Stimulated activated CD4-positive, alpha-beta T cell treated with anti-CD3 and anti-CD28 coated beads, Interleukin-4, amount 100 ng/mL, for 1 hour (primary cell): ENCODE measurements at regions not wholly inside any gene's neighbourhood (a gene's known extent, or its start where the extent isn't known, plus 50 kb on each side); places are given as distances from the start of the nearest gene placed in this dataset.
"Not testable (repeated sequence)": the region's sequence is repeated elsewhere in the genome, so short reads cannot be mapped to it uniquely, and the experiment has no call there.

Experiments
- DNase-seq: peaks from one replicate; pipeline ENCODE4 v3.0.0-alpha.2; 2020

- no peak for DNase-seq
Measured at GRCh38 chrX:55142206-55142918, 53.5 kb downstream of the PAGE2 start.

- DNase-seq, result no peak
Measured at GRCh38 chrX:55142919-55143310, 54.1 kb downstream of the PAGE2 start.

DNA sequence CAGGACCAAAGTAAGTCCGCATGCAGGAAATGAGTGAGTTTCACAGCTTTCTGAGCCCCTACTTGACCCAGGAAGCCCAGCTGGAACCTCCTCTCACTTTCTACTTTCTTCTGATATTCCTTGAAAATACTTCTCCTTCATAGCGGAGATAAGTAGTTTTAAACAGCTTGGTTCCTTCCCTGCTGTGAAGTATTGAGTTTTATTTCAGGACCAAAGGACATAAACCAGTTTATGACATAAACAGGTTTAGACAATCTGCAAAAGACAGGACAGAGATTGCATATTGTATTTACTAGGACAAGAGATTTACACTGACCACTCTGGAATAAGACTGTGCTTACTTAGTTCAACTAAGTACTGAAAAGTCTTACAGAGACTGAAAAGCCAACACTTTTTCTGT, 54.8 kb downstream of the PAGE2 start:
- no peak for DNase-seq

- no peak for DNase-seq
Measured at GRCh38 chrX:55144697-55145096, 55.9 kb downstream of the PAGE2 start.

DNA sequence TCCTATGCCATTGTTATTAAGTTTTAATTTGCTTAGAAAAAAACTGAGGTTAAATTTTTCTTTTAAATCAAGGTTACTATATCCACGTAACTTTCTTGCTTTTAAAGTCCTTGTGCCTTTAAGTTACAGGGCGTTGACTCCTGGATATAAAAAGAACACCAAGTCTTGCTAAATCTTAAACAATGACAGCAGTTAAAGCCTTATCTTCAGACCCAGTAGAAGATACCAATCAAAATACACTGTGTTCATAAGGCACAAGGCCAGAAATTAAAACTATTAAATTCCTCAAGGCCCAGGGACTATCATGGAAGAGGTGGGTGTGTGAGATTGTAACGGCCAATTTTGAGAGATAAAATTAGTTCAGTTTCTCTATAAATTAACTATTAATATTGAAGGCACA, 60.4 kb downstream of the PAGE2 start:
- DNase-seq, result no peak

- no peak for DNase-seq
Measured at GRCh38 chrX:55151199-55151598, 62.4 kb downstream of the PAGE2 start.

DNA sequence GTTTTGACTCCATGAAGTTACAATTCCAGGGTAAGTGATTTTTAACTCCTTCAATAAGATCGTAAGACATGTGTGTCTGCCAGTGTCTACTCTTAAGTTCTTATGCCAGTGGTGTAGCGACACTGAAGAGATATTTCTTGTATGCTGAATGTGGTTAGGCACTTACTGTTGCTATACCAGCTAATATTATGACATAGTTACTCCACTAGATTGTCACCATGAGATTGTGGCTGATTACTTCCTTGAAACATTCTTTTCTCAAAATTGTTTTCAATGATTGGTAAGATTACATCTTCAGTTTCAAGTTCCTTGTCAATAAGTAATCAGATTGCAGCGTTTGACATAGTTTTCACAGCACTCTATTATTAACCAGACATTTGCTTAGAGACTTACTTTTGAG, 60.6 kb upstream of the PAGE5 start:
- no peak for DNase-seq

- DNase-seq, result peak; percentile 84
Measured at GRCh38 chrX:55160685-55161552, 59.2 kb upstream of the PAGE5 start.

DNA sequence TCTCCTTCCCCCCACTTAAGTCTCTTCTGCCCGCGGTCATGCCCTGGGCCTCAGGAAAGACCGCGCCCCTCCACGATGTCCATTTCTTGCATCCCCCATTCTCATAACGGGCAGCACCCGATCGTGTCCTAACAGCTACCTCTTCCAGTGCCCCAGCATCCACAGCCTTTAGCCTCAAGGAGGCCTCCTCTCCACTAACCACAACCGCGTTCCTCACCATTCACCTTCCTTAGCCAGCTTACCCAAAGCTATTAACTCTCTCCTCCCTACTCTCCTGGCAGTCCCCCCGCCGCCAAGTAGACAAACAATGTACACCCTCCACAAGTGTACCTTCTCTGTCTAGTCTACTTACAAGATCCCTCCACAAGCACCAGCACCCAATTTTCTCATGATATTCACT, 58.6 kb upstream of the PAGE5 start:
- no peak for DNase-seq

DNA sequence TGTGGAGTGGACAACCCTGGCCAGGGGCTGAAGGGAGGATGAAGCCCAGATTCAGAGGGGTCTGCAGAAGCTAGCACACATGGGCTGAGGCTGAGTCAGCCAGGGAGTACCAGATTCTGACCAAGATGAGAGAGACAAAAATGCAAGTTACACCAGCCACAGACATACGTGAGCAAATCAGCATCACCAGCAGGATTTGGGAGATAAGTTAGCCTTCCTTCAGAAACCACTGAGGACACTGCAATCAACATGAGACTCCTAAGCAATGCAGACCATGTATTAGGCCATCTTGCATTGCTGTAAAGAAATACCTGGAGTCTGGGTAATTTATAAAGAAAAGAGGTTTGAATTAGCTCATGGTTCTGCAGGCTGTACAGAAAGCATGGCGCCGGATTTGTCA, 57.0 kb upstream of the PAGE5 start:
- no peak for DNase-seq

DNA sequence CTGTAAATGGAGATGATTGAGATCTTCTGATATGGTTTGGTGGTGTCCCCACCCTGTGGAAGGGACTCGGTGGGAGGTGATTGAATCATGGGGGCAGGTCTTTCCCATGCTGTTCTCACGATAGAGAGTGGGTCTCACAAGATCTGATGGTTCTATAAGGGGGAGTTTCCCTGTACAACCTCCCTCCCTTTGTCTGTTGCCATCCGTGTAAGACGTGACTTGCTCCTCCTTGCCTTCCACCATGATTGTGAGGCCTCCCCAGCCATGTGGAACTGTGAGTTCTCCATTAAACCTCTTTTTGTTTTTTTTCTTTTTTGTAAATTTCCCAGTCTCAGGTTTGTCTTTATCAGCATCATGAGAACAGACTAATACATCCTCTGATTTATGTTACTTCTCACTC, 55.1 kb upstream of the PAGE5 start:
- not testable (repeated sequence) for DNase-seq

DNA sequence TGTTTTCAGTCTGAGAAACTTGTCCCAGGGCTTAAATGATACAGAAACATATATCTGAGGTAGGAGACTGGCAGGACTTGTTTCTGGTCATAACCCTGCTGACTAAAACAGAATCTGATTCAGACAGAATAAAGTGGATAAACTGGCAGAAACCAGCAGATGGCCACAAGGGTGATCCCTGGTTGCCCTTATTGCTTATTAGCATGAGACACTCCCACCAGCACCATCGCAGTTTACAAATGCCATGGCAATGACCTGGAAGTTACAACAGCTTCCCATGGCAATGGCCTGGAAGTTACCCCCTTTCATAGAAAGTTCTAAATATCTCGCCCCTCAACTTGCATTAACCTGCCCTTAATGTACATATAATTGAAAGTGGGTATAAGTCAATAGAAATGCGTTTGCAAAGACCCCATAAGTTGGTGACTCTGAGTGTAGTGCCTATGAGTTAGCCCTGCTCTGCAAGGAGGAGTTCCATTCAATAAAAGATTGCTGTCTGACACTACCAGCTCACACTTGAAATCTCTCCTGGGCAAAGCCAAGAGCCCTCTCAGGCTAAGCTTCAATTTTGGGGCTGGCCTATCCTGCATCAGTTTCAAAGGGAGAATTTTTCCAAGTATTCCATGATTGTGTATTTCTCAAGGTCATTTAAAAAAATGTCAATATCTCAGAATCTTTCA, 52.9 kb upstream of the PAGE5 start:
- DNase-seq, result no peak

GRCh38 chrX:55167901-55168300, 52.2 kb upstream of the PAGE5 start:
- DNase-seq, result no peak

GRCh38 chrX:55169782-55170181, 50.4 kb upstream of the PAGE5 start:
- no peak for DNase-seq
